GM18498 (cell line): ENCODE measurements at regions not wholly inside any gene's neighbourhood (a gene's known extent, or its start where the extent isn't known, plus 50 kb on each side); places are given as distances from the start of the nearest gene placed in this dataset.

Experiments used
- ATAC-seq: cut with Tn5 transposase; IDR thresholded peaks from one replicate; pipeline ENCODE4 v1.9.1; 2021; ENCODE audit warnings: mild to moderate bottlenecking, moderate library complexity; ENCODE audit not compliant: unreplicated experiment

DNA sequence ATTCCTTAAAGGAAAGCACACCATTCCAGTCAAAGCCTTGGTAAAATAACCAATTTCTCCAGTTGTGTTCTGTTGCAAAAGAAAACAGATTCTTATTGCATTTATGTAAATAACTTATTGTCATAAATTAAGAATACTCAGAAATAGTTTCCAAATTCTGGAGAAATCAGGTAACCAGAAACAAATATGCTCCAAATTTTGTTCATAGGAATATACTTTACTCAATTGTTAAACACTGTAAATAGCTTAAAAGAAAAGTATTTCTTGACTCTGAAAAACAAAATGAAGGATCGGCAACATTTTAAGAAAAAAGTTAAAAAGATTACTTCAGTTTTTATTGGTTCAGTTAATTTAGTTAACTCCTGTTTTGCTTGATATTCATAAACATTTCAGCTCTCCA, 67.1 kb upstream of the PIK3CG start:
- ATAC-seq, result no peak

DNA sequence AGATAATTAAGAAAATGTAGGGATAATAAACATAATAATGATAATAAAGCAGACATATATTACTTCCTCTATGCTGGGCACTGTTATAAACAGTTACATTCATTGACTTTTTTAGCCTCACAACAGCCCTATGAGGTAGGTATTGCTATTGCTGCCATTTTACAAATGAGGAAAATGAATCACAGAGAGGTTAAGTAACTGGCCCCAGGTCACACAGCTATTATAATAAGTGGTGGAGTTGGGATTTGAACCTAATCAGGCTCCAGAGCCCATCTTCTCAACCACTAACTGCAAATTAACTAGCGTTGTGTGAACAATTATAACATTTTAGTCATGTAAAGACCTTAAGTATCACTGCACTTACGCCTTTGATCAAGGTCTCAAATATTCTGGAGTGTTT, 62.5 kb upstream of the PIK3CG start:
- no peak for ATAC-seq

DNA sequence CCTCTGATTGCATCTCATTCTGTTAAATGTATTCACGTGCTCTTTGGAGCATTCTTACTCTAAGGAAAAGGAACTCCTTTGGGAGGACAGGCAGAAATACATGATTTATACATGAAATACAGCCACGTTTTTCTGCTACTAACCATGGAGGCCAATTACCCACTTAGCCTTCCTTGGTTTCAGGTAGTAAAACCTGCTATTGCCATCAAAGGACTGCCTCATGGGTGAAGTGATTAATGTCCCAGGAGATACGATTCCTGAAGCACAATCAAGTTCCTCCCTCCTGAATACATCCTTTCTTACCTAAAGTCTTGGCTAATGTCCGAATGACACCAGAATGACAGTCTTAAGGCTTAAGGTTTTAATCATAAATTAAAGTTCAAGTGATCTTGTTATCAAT, 58.5 kb upstream of the PIK3CG start:
- ATAC-seq, result no peak

DNA sequence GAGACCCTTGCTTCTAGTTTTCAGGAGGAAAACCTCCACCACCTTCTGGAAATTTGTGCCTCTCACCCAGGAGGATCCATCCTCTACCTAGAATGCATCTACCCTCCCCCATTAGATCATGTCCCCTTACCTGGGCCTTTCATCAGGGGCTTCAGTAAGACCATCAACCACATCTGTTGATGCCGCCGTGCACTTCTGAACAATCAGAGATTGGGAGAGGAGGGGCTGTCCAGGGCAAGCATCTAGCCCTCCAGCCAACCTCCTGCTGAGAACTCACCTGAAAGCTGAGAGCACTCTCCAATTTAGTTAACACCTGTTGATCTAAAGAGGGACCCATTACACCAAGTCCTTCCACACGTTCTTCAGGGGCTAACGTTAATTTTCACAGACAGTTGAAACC, 57.6 kb upstream of the PIK3CG start:
- ATAC-seq, result no peak

DNA sequence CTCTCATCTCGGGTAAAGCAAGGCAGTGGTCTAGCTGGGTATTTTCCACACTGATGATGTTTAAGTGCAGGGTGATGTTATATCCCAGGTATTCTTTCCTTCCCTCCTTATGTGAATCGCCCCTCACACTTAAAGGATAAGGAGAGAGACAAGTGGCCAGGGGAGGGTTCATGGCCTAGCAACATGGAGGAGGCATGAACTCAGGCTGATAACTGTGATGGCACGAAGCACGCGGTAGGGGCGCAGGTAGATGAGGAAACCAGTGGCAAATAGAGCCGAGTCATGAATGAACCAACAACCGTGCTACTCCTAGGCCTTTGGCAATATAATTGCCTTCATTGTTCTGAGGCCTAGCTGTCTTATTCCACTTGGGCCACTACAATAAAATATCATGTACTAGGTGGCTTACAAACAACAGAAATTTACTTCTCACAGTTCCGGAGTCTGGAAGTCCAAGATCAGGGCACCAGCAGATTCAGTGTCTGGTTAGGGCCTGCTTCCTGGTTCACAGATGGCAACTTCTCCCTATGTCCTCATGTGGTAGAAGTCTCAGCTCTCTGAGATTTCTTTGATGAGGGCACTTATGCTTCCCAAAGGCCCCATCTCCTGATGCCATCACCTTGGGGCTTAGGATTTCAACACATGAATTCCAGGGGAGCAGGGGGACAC, 56.0 kb upstream of the PIK3CG start:
- no peak for ATAC-seq

DNA sequence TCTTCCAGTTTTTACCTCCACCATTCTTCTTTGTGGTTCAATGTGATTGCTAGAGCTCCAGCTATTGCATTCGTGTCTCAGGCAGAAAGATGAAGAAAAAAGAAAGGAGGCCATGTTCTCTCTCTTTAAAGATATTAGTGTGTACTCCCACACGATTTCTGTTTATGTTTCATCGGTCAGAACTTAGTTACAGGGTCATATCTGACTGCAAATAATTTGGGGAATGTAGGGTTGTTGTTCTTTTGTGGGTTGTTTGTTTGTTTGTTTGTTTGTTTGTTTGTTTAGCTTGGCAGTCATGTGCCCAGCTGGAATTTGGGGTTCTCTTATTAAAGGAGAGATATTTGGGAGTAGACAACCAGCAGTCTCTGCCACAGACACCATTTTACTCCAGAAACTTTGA, 53.6 kb upstream of the PIK3CG start:
- ATAC-seq, result no peak

DNA sequence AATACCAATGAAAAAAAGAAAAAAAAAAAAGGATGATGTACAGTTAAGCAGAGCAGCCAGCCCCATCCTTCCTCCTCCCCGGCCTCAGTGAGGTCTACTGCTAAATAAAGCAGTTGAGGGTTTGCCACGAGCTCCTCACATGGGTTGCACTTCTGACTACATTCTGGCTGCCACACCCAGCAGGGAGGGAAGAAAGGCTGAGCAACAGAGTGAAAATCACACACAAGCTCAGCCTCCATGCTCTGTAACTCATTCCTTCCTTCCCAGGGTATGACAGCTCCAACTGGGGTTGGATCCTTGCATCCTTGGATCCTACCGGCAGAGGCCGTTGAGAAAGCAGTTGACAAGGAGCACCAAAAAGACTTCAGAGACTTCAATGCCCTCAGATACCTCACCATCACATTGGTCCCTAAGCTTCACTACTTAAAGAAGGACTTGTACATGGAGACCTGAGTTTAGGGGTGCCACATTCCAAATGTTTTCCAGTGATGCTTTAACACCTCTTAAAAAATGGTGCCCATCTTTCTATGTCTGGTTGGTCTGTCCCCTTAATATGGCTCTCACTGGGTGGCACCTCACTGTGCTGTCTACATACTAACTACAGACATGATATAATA, 52.9 kb upstream of the PIK3CG start:
- no peak for ATAC-seq

DNA sequence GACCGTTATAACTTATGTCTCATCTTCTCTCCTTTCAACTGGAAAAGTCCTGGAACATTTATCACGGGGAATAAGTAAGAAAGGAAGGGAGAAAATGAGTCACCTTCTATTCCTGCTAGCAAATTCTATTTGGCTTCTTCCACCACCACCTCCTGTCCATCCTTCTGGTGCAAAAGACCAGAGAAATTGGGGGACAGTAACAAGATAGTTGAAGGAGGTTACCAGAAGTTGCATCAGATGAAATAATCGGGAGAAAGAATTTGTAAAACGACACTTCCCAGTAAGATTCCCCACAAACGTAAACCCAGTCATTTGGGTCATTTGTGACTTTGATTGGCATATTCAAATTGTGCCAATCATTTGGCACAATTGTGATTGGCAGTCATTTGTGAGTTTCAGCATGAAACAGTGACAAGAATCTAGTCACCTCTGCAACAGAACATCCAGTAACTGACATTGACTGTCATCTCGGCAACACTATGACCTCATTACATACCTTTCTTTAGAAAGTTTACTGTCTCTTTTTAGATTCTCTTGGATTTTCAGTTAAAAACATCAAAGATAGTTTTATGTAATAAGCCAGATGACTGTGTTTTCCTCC, 51.3 kb upstream of the PIK3CG start:
- no peak for ATAC-seq

DNA sequence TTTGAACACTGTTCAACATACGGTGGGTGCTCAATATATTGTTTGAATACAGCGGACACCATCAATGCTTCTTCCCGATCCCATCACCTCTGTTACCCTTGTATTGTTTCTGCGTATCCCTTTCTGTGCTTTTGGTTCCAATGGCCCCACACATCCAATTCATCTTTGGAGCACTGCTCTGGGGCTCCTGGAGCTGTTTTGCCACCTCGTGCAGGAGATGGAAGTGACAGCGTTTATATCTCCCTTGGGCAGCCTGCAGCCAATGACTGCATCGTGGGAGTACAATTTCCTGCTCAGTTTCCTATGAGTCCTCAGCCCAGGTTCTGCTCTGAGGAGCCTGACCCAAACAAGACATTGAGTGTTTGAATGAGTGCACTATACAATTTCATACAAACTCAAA, 50.2 kb upstream of the PIK3CG start:
- no peak for ATAC-seq
